Prostate gland (tissue), 2 donors: ENCODE measurements at regions not wholly inside any gene's neighbourhood (a gene's known extent, or its start where the extent isn't known, plus 50 kb on each side); places are given as distances from the start of the nearest gene placed in this dataset.

ENCODE experiments used
- CTCF ChIP-seq, 4 experiments: fragments of 200-600 bp in 2 of 4; fragments of 450-650 bp in 2 of 4; sonication (generic) in 2 of 4; IDR thresholded peaks; 1 replicate in 3 of 4; 2 replicates in 1 of 4; pipeline ENCODE4 v1.5.1; 2016 to 2019; ENCODE audit warnings: antibody characterized with exemption in 4 of 4, mild to moderate bottlenecking in 2 of 4, moderate library complexity in 2 of 4
- POLR2AphosphoS5 ChIP-seq: sonication (generic); formaldehyde crosslinking; IDR thresholded peaks from one replicate; pipeline ENCODE4 v1.6.1; 2017; ENCODE audit warnings: antibody characterized with exemption

DNA sequence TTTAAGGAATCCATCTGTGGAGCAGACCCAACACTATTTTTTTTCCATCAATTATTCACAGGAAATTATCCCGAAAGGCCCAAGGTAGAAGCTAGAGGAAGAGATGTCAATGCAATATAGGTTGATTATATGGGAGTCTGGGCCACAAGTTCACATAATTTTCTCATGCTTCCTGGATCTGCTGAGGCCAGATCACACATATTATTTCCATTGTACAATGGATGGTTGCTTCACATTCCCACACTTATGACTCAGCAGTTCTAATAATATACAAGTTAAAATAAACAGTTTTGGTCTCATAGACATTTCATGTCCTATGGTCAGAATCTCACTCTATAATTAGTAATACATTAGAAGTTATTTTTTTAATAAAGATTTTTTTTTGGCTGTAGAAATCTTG lies 66.0 kb upstream of the PTPRD start:
- no peak for TF ChIP-seq POLR2AphosphoS5
- no peak for TF ChIP-seq CTCF (IDR thresholded peaks at IDR 0.05)
